MM.1S (cell line): ENCODE measurements at regions not wholly inside any gene's neighbourhood (a gene's known extent, or its start where the extent isn't known, plus 50 kb on each side); places are given as distances from the start of the nearest gene placed in this dataset.

Source experiments
- DNase-seq: peaks from one replicate; pipeline ENCODE4 v3.0.0-alpha.2; 2015
- H2AFZ ChIP-seq: fragments of 300-600 bp; sonication (generic); 2 replicates; pipeline ENCODE4 v1.6.0; 2016; ENCODE audit warnings: antibody characterized with exemption, low read length
- H3F3A ChIP-seq: fragments of 300-600 bp; sonication (generic); 2 replicates; pipeline ENCODE4 v1.6.1; 2016; ENCODE audit warnings: mild to moderate bottlenecking, antibody characterized with exemption, low read length, moderate library complexity, mixed read lengths; ENCODE audit not compliant: insufficient read depth
- H3K27ac ChIP-seq: fragments of 300-600 bp; sonication (generic); 2 replicates; pipeline ENCODE4 v1.5.1; 2016; ENCODE audit warnings: mild to moderate bottlenecking, low read length
- H3K27me3 ChIP-seq: fragments of 300-600 bp; sonication (generic); replicated peaks from 2 replicates; pipeline ENCODE4 v1.6.0; 2016; ENCODE audit warnings: low read length; ENCODE audit not compliant: insufficient read depth
- H3K36me3 ChIP-seq: fragments of 300-600 bp; sonication (generic); replicated peaks from 2 replicates; pipeline ENCODE4 v1.6.1; 2016; ENCODE audit warnings: mild to moderate bottlenecking, low read length, mixed read lengths; ENCODE audit not compliant: insufficient read depth
- H3K4me1 ChIP-seq: fragments of 300-600 bp; sonication (generic); 2 replicates; pipeline ENCODE4 v1.6.1; 2016; ENCODE audit warnings: low read length, mixed read lengths
- H3K4me2 ChIP-seq: fragments of 300-600 bp; sonication (generic); 2 replicates; pipeline ENCODE4 v1.6.0; 2016; ENCODE audit warnings: low read depth, low read length
- H3K4me3 ChIP-seq: fragments of 300-600 bp; sonication (generic); 2 replicates; pipeline ENCODE4 v1.5.1; 2016; ENCODE audit warnings: low read length, mixed read lengths
- H3K79me2 ChIP-seq: fragments of 300-600 bp; sonication (generic); 2 replicates; pipeline ENCODE4 v1.6.1; 2016; ENCODE audit warnings: mixed run types, low read length, mixed read lengths
- H3K9ac ChIP-seq: fragments of 300-600 bp; sonication (generic); 2 replicates; pipeline ENCODE4 v1.6.1; 2016; ENCODE audit warnings: low read length, mixed read lengths
- H3K9me2 ChIP-seq: fragments of 300-600 bp; sonication (generic); replicated peaks from 2 replicates; pipeline ENCODE4 v1.6.1; 2016; ENCODE audit warnings: mild to moderate bottlenecking, low read length, mixed read lengths; ENCODE audit not compliant: insufficient read depth
- H3K9me3 ChIP-seq: fragments of 300-600 bp; sonication (generic); replicated peaks from 2 replicates; pipeline ENCODE4 v1.6.1; 2016; ENCODE audit warnings: mild to moderate bottlenecking, low read length, mixed read lengths; ENCODE audit not compliant: insufficient read depth
- H4K20me1 ChIP-seq: fragments of 300-600 bp; sonication (generic); 2 replicates; pipeline ENCODE4 v1.6.1; 2016; ENCODE audit warnings: mild to moderate bottlenecking, low read length, moderate library complexity, mixed read lengths; ENCODE audit not compliant: insufficient read depth
- EZH2 ChIP-seq: fragments of 300-600 bp; sonication (generic); optimal IDR thresholded peaks from 2 replicates; pipeline ENCODE3; 2017; ENCODE audit warnings: low read depth, mild to moderate bottlenecking, antibody characterized with exemption, low read length, mixed read lengths
- EZH2phosphoT487 ChIP-seq: fragments of 300-600 bp; sonication (generic); IDR thresholded peaks from 2 replicates; pipeline ENCODE4 v1.6.1; 2018; ENCODE audit warnings: antibody characterized with exemption, low read length
- TF ChIP-seq, protein P1 (sequence below): fragments of 300-600 bp; sonication (generic); IDR thresholded peaks from 2 replicates; pipeline ENCODE4 v1.5.1; 2016; ENCODE audit warnings: antibody characterized with exemption, low read length, mixed read lengths

- DNase-seq, result no peak
- Histone ChIP-seq H3K79me2 (no peaks in the 10 kb centered on the region), H2AFZ (no peak overlapping the region), H3K27me3 (no peaks in the 10 kb centered on the region), H3F3A (no peaks in the 10 kb centered on the region), H3K4me3 (no peak overlapping the region), H3K9me2 (no peaks in the 10 kb centered on the region), H3K9ac (no peak overlapping the region), H3K4me2 (no peak overlapping the region), H3K27ac (no peak overlapping the region), H4K20me1 (no peaks in the 10 kb centered on the region), H3K4me1 (no peaks in the 10 kb centered on the region), H3K36me3 (no peaks in the 10 kb centered on the region), H3K9me3 (no peaks in the 10 kb centered on the region)
- TF ChIP-seq EZH2 (no peak), EZH2phosphoT487 (no peak)
- TF ChIP-seq, protein P1, sequence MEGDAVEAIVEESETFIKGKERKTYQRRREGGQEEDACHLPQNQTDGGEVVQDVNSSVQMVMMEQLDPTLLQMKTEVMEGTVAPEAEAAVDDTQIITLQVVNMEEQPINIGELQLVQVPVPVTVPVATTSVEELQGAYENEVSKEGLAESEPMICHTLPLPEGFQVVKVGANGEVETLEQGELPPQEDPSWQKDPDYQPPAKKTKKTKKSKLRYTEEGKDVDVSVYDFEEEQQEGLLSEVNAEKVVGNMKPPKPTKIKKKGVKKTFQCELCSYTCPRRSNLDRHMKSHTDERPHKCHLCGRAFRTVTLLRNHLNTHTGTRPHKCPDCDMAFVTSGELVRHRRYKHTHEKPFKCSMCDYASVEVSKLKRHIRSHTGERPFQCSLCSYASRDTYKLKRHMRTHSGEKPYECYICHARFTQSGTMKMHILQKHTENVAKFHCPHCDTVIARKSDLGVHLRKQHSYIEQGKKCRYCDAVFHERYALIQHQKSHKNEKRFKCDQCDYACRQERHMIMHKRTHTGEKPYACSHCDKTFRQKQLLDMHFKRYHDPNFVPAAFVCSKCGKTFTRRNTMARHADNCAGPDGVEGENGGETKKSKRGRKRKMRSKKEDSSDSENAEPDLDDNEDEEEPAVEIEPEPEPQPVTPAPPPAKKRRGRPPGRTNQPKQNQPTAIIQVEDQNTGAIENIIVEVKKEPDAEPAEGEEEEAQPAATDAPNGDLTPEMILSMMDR, result no peak
Measured at GRCh38 chr11:134612140-134613030, 200.3 kb upstream of the B3GAT1 start.

- Histone ChIP-seq H3K4me2 (no peak overlapping the region), H3K4me3 (no peak overlapping the region), H3F3A (no peaks in the 10 kb centered on the region), H3K4me1 (no peaks in the 10 kb centered on the region), H3K79me2 (no peaks in the 10 kb centered on the region), H3K9ac (no peak overlapping the region), H3K9me2 (no peaks in the 10 kb centered on the region), H2AFZ (no peak overlapping the region), H4K20me1 (no peaks in the 10 kb centered on the region), H3K27ac (no peak overlapping the region), H3K27me3 (no peaks in the 10 kb centered on the region), H3K9me3 (no peaks in the 10 kb centered on the region), H3K36me3 (no peaks in the 10 kb centered on the region)
- no peak for DNase-seq
- TF ChIP-seq EZH2 (no peak), EZH2phosphoT487 (no peak)
- TF ChIP-seq, protein P1, result no peak
Measured at GRCh38 chr11:134611537-134611936, 199.5 kb upstream of the B3GAT1 start.

DNA sequence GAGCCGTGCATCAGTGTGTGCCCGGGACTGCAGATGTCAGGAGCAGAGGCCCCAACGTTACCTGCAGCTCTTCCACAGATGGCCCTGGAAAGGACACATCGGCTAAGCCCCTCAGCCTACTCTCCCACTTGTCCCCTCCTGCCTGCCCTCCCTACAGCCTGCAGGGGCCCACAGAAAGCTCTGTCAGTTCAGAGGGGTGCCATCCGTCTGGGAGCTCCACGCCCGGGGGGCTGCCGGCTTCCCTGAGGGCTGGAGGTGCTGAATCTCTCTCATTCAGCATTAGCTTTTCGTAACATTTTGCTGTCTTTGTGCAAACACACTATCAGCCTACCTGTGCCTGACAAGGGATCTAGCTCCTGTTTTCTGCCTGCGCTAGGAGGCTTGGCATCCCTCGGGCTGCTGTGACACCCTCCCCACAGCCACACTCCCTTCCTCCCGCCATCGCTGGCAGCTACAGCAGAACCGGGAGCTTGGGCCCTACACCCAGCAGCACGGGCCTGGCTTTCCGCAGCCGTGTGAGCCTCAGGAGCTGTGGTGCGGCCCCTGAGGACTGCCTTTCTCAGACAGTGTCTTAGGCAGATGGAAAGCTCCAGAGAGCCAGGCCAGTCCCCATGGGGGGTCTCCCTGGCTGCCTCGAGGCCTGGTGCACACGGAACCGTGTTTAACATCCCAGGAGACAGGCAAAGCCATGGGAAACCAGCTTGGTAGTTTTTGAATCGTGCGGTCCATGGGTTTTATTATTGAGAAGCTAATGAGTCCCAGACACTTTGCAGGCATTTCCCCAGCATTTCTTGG lies 198.3 kb upstream of the B3GAT1 start:
- Histone ChIP-seq H3K27ac (no peak overlapping the region), H4K20me1 (no peaks in the 10 kb centered on the region), H3F3A (no peaks in the 10 kb centered on the region), H2AFZ (no peak overlapping the region), H3K79me2 (no peaks in the 10 kb centered on the region), H3K27me3 (no peaks in the 10 kb centered on the region), H3K9me3 (no peaks in the 10 kb centered on the region), H3K9ac (no peak overlapping the region), H3K9me2 (no peaks in the 10 kb centered on the region), H3K4me3 (no peak overlapping the region), H3K4me1 (no peaks in the 10 kb centered on the region), H3K4me2 (no peak overlapping the region), H3K36me3 (no peaks in the 10 kb centered on the region)
- no peak for DNase-seq
- TF ChIP-seq EZH2, result no peak
- TF ChIP-seq EZH2phosphoT487, result no peak
- TF ChIP-seq, protein P1, result no peak
